Smooth muscle cell (in vitro differentiated cells): ENCODE measurements at regions not wholly inside any gene's neighbourhood (a gene's known extent, or its start where the extent isn't known, plus 50 kb on each side); places are given as distances from the start of the nearest gene placed in this dataset.

ENCODE experiments used
- DNase-seq: peaks from one replicate; lab custom pipeline; 2025; ENCODE audit not compliant: unreplicated experiment; lab: John Stamatoyannopoulos, UW
- H2AFZ ChIP-seq: fragments of 200-600 bp; sonication (generic); 2 replicates; pipeline ENCODE4 v1.6.0; 2016; ENCODE audit warnings: antibody characterized with exemption, low read depth, mild to moderate bottlenecking
- H3F3A ChIP-seq: fragments of 200-600 bp; sonication (generic); 2 replicates; pipeline ENCODE4 v1.6.0; 2017; ENCODE audit warnings: antibody characterized with exemption, low read depth
- H3K27ac ChIP-seq: fragments of 200-600 bp; sonication (generic); 2 replicates; pipeline ENCODE4 v1.5.1; 2016; ENCODE audit warnings: low read depth, mild to moderate bottlenecking
- H3K27me3 ChIP-seq: fragments of 200-600 bp; sonication (generic); 2 replicates; pipeline ENCODE4 v1.6.1; 2016; ENCODE audit warnings: low read depth, mild to moderate bottlenecking
- H3K36me3 ChIP-seq: fragments of 200-600 bp; sonication (generic); 2 replicates; pipeline ENCODE4 v1.5.1; 2016; ENCODE audit warnings: low read depth
- H3K4me1 ChIP-seq: fragments of 200-600 bp; sonication (generic); 2 replicates; pipeline ENCODE4 v1.5.1; 2016; ENCODE audit warnings: low read depth
- H3K4me2 ChIP-seq: fragments of 200-600 bp; sonication (generic); 2 replicates; pipeline ENCODE4 v1.6.0; 2016; ENCODE audit warnings: mild to moderate bottlenecking
- H3K4me3 ChIP-seq: fragments of 200-600 bp; sonication (generic); 2 replicates; pipeline ENCODE4 v1.5.1; 2016; ENCODE audit warnings: mild to moderate bottlenecking
- H3K79me2 ChIP-seq: fragments of 200-600 bp; sonication (generic); 2 replicates; pipeline ENCODE4 v1.6.0; 2016; ENCODE audit warnings: low read depth, mild to moderate bottlenecking
- H3K9ac ChIP-seq: fragments of 200-600 bp; sonication (generic); 2 replicates; pipeline ENCODE4 v1.6.0; 2016; ENCODE audit warnings: low read depth
- H3K9me3 ChIP-seq: fragments of 200-600 bp; sonication (generic); replicated peaks from 2 replicates; pipeline ENCODE4 v1.5.1; 2016; ENCODE audit warnings: low read depth
- H4K20me1 ChIP-seq: fragments of 200-600 bp; sonication (generic); 2 replicates; pipeline ENCODE4 v1.6.0; 2016; ENCODE audit warnings: low read depth
- WGBS: methylation state at CpG from one replicate; pipeline ENCODE4 v1.1.7; 2016; ENCODE audit warnings: low lambda C conversion rate; 5-methylcytosine and 5-hydroxymethylcytosine counted together
- TF ChIP-seq, protein P1 (sequence below): fragments of 200-600 bp; sonication (generic); IDR thresholded peaks from 2 replicates; pipeline ENCODE4 v1.5.1; 2017; ENCODE audit warnings: borderline replicate concordance, mild to moderate bottlenecking, antibody characterized with exemption; ENCODE audit not compliant: insufficient read depth, poor library complexity, severe bottlenecking

DNA sequence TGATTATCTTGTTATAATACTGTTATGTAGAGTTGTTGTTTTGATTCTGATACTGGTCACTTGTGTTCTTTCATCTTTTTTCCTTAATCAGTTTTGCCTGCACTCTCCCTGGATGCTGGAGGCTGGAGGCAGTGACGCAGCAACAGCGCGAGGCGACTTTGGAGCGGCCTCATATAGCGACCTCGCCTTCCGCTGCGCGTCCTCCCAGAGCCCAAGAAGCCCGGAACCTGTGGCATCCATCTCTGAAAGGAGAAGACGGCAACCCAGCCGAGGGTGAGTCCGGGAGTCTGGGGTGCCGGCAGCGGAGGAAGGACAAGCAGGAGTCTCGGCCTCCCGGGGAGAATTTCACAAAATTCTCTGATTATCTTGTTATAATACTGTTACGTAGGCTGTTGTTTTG lies 161.2 kb downstream of the ZNF33B start:
- H3K4me3 ChIP-seq = no peak overlapping the region

DNA sequence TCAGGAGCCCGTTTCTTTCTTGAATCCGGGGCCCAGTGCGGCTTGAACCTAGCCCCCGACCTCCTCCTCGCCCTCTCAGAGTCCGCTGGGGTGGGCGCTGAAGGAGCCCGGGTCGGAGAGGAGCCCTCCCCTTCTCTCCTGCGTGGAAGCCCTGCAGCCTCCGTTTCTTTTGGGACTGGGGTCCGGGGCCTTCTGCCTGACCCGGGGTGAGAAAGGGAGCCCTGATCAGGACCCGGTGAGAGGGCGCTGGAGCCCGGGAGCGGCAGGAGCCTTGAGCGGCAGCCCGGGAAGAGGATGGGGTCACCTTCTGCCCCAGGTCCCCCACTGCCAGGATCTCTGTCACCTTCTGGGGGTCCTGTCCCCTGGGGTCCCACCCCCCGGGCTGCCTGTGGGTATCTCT lies 162.3 kb downstream of the ZNF33B start:
- H3K4me2 ChIP-seq = no peak overlapping the region
- H3K4me3 ChIP-seq = no peak overlapping the region

More for the DNA sequence above, 161.2 kb downstream of the ZNF33B start:
- Histone ChIP-seq H3K9me3 (peaks cover 8% of the 10 kb centered on the region), H3K4me1 (no peaks in the 10 kb centered on the region), H3K36me3 (no peaks in the 10 kb centered on the region), H3K27me3 (no peaks in the 10 kb centered on the region), H3K79me2 (no peaks in the 10 kb centered on the region), H3F3A (no peaks in the 10 kb centered on the region), H4K20me1 (no peaks in the 10 kb centered on the region), H2AFZ (no peak overlapping the region), H3K4me2 (no peak overlapping the region), H3K9ac (no peak overlapping the region), H3K27ac (no peak overlapping the region)
- WGBS = 91% methylated on average over 19 of the region's 19 CpGs
- no peak for DNase-seq
- TF ChIP-seq, protein P1, sequence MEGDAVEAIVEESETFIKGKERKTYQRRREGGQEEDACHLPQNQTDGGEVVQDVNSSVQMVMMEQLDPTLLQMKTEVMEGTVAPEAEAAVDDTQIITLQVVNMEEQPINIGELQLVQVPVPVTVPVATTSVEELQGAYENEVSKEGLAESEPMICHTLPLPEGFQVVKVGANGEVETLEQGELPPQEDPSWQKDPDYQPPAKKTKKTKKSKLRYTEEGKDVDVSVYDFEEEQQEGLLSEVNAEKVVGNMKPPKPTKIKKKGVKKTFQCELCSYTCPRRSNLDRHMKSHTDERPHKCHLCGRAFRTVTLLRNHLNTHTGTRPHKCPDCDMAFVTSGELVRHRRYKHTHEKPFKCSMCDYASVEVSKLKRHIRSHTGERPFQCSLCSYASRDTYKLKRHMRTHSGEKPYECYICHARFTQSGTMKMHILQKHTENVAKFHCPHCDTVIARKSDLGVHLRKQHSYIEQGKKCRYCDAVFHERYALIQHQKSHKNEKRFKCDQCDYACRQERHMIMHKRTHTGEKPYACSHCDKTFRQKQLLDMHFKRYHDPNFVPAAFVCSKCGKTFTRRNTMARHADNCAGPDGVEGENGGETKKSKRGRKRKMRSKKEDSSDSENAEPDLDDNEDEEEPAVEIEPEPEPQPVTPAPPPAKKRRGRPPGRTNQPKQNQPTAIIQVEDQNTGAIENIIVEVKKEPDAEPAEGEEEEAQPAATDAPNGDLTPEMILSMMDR = no peak

DNA sequence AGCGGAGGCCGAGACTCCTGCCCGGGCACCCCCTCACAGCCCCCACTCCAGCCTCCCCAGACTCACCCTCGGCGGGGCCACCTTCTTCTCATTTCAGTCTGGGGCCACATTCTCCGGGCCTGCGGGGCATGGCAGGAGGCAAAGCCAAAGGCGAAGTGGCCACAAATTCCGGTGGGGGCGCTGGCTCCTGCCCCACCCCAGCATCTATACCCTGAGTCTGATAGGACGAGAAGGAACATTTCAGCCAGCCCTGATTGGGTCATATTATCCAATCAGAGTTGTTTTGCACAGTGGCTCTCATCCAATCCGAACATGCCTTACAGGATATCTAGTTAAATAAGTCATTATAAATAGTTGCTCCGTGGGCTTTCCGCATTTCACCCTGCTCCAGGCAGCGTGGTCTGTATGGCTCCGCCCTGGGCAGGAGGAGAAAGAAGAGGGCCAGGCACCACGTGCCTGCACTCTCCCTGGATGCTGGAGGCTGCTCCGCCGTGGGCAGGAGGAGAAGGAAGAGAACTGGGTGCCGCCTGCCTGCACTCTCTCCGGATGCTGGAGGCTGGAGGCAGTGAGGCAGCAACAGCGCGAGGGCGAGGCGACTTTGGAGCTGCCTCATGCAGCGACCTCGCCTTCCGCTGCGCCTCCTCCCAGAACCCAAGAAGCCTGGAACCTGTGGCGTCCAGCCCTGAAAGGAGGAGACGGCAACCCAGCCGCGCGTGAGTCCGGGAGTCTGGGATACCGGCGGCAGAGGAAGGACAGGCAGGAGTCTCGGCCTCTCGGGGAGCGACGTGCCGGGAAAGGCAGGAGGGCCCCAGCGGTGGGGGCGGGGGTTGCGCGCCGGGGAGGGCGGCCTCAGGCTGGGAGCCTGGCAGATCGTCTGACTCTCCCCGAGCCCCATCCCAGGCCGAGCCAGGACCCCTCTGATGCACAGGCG lies 162.9 kb downstream of the ZNF33B start:
- H3K79me2 ChIP-seq = no peaks in the 10 kb centered on the region
- no peak overlapping the region for H2AFZ ChIP-seq
- 85% methylated on average over 27 of the region's 52 CpGs for WGBS
- no peaks in the 10 kb centered on the region for H3K4me1 ChIP-seq
- no peaks in the 10 kb centered on the region for H4K20me1 ChIP-seq
- no peak overlapping the region for H3K9ac ChIP-seq
- no peaks in the 10 kb centered on the region for H3K36me3 ChIP-seq
- TF ChIP-seq, protein P1 = no peak
- H3F3A ChIP-seq = no peaks in the 10 kb centered on the region
- DNase-seq = no peak
- H3K4me2 ChIP-seq = no peak overlapping the region
- no peak overlapping the region for H3K4me3 ChIP-seq
- H3K27me3 ChIP-seq = no peaks in the 10 kb centered on the region
- H3K9me3 ChIP-seq = peaks cover 8% of the 10 kb centered on the region
- H3K27ac ChIP-seq = no peak overlapping the region

More for the DNA sequence above, 162.3 kb downstream of the ZNF33B start:
- 86% methylated on average over 19 of the region's 20 CpGs for WGBS
- no peaks in the 10 kb centered on the region for H3K79me2 ChIP-seq
- no peaks in the 10 kb centered on the region for H3F3A ChIP-seq
- TF ChIP-seq, protein P1 = no peak
- no peak overlapping the region for H3K9ac ChIP-seq
- H3K36me3 ChIP-seq = no peaks in the 10 kb centered on the region
- no peaks in the 10 kb centered on the region for H4K20me1 ChIP-seq
- no peak overlapping the region for H3K27ac ChIP-seq
- H3K4me1 ChIP-seq = no peaks in the 10 kb centered on the region
- no peak overlapping the region for H2AFZ ChIP-seq
- no peak for DNase-seq
- peaks cover 8% of the 10 kb centered on the region for H3K9me3 ChIP-seq
- no peaks in the 10 kb centered on the region for H3K27me3 ChIP-seq

DNA sequence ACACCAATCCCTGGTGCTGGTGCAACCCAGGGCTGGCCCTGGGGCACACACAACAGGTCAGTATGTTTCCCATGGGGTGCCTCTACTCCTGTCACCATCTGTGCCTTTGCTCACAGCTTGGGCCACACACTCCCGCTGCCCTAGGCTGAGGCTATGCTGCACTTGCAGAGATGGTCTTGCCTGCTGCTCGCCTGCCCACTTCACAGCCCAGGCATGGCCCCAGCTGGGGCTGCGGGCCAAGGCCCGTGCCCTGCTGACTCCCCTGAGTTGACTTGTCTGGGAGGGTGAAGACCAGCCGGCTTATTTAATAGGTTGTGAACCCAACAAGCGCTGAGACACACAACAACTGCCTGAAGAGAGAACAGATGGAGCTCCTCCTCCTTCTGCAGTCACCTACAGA lies 184.1 kb downstream of the ZNF33B start:
- Histone ChIP-seq H3K9ac (no peak overlapping the region), H4K20me1 (no peaks in the 10 kb centered on the region), H3K36me3 (no peaks in the 10 kb centered on the region), H3K27ac (no peak overlapping the region), H3K79me2 (no peaks in the 10 kb centered on the region), H3F3A (no peaks in the 10 kb centered on the region), H2AFZ (no peak overlapping the region), H3K9me3 (peaks cover 4% of the 10 kb centered on the region), H3K4me1 (no peaks in the 10 kb centered on the region), H3K27me3 (no peaks in the 10 kb centered on the region), H3K4me2 (no peak overlapping the region), H3K4me3 (no peak overlapping the region)
- TF ChIP-seq, protein P1 = no peak
- 57% methylated on average over 6 of the region's 6 CpGs for WGBS
- DNase-seq = no peak
